Trophoblast cell (in vitro differentiated cells and primary cell): ENCODE measurements at regions not wholly inside any gene's neighbourhood (a gene's known extent, or its start where the extent isn't known, plus 50 kb on each side); places are given as distances from the start of the nearest gene placed in this dataset.
A peak's percentile ranks its signal among the peaks of the same experiment; 100 is the strongest.

ENCODE experiments used
- DNase-seq, 2 donors: peaks; one replicate each; pipeline ENCODE4 v3.0.0-alpha.2; 2016
- H2AFZ ChIP-seq: 2 replicates; pipeline ENCODE4 v1.6.1; 2013; ENCODE audit warnings: low read length, moderate library complexity, mild to moderate bottlenecking; ENCODE audit not compliant: insufficient read depth, poor library complexity
- H2AK5ac ChIP-seq: 2 replicates; pipeline ENCODE4 v1.6.1; 2013; ENCODE audit warnings: mild to moderate bottlenecking, low read length
- H2BK120ac ChIP-seq: 2 replicates; pipeline ENCODE4 v1.6.1; 2013; ENCODE audit warnings: low read length, mild to moderate bottlenecking, moderate library complexity; ENCODE audit not compliant: insufficient read depth, poor library complexity
- H2BK12ac ChIP-seq: 2 replicates; pipeline ENCODE4 v1.6.1; 2013; ENCODE audit warnings: mild to moderate bottlenecking, low read length, moderate library complexity
- H2BK5ac ChIP-seq: 2 replicates; pipeline ENCODE4 v1.6.1; 2013; ENCODE audit warnings: low read length, low read depth, moderate library complexity, mild to moderate bottlenecking; ENCODE audit not compliant: poor library complexity
- H3K14ac ChIP-seq: 2 replicates; pipeline ENCODE4 v1.6.1; 2013; ENCODE audit warnings: mild to moderate bottlenecking, low read length
- H3K18ac ChIP-seq: 2 replicates; pipeline ENCODE4 v1.6.1; 2013; ENCODE audit warnings: mild to moderate bottlenecking, low read length
- H3K23ac ChIP-seq: 2 replicates; pipeline ENCODE4 v1.6.1; 2013; ENCODE audit warnings: low read length
- H3K27ac ChIP-seq: 2 replicates; pipeline ENCODE4 v1.5.1; 2013; ENCODE audit warnings: low read depth, mild to moderate bottlenecking, inconsistent platforms, low read length, moderate library complexity
- H3K27me3 ChIP-seq: 2 replicates; pipeline ENCODE4 v1.6.1; 2013; ENCODE audit warnings: inconsistent platforms, mild to moderate bottlenecking, low read length, moderate library complexity; ENCODE audit not compliant: insufficient read depth
- H3K36me3 ChIP-seq, 2 experiments: 1 replicate in 1 of 2; 2 replicates in 1 of 2; pipeline ENCODE4 v1.6.1; 2013; ENCODE audit warnings: low read length in 2 of 2, mild to moderate bottlenecking in 2 of 2, moderate library complexity in 1 of 2; ENCODE audit not compliant: insufficient read depth in 2 of 2, control insufficient read depth in 1 of 2
- H3K4ac ChIP-seq: 2 replicates; pipeline ENCODE4 v1.6.1; 2013; ENCODE audit warnings: low read depth, mild to moderate bottlenecking, low read length, moderate library complexity
- H3K4me1 ChIP-seq, 2 experiments: 1 replicate in 1 of 2; 2 replicates in 1 of 2; pipeline ENCODE4 v1.6.1; 2013; ENCODE audit warnings: low read length in 2 of 2, mild to moderate bottlenecking in 2 of 2, moderate library complexity in 1 of 2; ENCODE audit not compliant: insufficient read depth in 2 of 2, control insufficient read depth in 1 of 2
- H3K4me2 ChIP-seq: 2 replicates; pipeline ENCODE4 v1.6.1; 2013; ENCODE audit warnings: inconsistent platforms, mild to moderate bottlenecking, low read length, moderate library complexity
- H3K4me3 ChIP-seq: 2 replicates; pipeline ENCODE4 v1.5.1; 2013; ENCODE audit warnings: mild to moderate bottlenecking, low read depth, low read length, inconsistent platforms
- H3K79me1 ChIP-seq: one replicate; pipeline ENCODE4 v1.6.1; 2013; ENCODE audit warnings: low read length
- H3K79me2 ChIP-seq: 2 replicates; pipeline ENCODE4 v1.6.1; 2013; ENCODE audit warnings: low read length, mild to moderate bottlenecking; ENCODE audit not compliant: control insufficient read depth, insufficient read depth, poor library complexity
- H3K9ac ChIP-seq: 2 replicates; pipeline ENCODE4 v1.6.1; 2013; ENCODE audit warnings: mild to moderate bottlenecking, low read length
- H3K9me3 ChIP-seq: 2 replicates; pipeline ENCODE4 v1.6.1; 2013; ENCODE audit warnings: low read depth, mild to moderate bottlenecking, control low read depth, inconsistent platforms, low read length; ENCODE audit not compliant: insufficient read depth
- H4K12ac ChIP-seq: 2 replicates; pipeline ENCODE4 v1.6.1; 2013; ENCODE audit warnings: low read depth, mild to moderate bottlenecking, low read length, moderate library complexity
- H4K8ac ChIP-seq: 2 replicates; pipeline ENCODE4 v1.6.1; 2013; ENCODE audit warnings: low read depth, mild to moderate bottlenecking, low read length, moderate library complexity
- H4K91ac ChIP-seq: one replicate; pipeline ENCODE4 v1.6.1; 2013; ENCODE audit warnings: low read depth, mild to moderate bottlenecking, low read length, moderate library complexity
- WGBS: extraction: QIAGEN DNeasy Blood & Tissue Kit; methylation state at CpG from one replicate; pipeline ENCODE4 v1.1.7; 2013; ENCODE audit warnings: missing lambda C conversion rate; ENCODE audit not compliant: insufficient read length, insufficient coverage; ENCODE audit errors: extremely low coverage; 5-methylcytosine and 5-hydroxymethylcytosine counted together

GRCh38 chr5:174398171-174398570, 326.2 kb upstream of the MSX2 start:
- DNase-seq: no peak
- no peak overlapping the region for H2BK5ac ChIP-seq
- no peaks in the 10 kb centered on the region for H3K27me3 ChIP-seq

GRCh38 chr5:174399411-174399810, 325.0 kb upstream of the MSX2 start:
- Histone ChIP-seq H3K79me2 (no peaks in the 10 kb centered on the region), H2BK5ac (no peak overlapping the region), H3K27me3 (no peaks in the 10 kb centered on the region), H2BK120ac (no peak overlapping the region), H3K27ac (no peak overlapping the region), H3K18ac (no peak overlapping the region), H2AFZ (no peak overlapping the region), H3K4ac (no peak overlapping the region), H3K4me2 (no peak overlapping the region), H2BK12ac (no peak overlapping the region), H3K36me3 (no peaks in the 10 kb centered on the region), H3K4me3 (no peak overlapping the region), H2AK5ac (no peak overlapping the region), H3K23ac (no peak overlapping the region), H4K12ac (no peak overlapping the region), H4K8ac (no peak overlapping the region), H3K4me1 (peaks cover 4 to 6% of the 10 kb centered on the region in 2 experiments), H3K9ac (no peak overlapping the region), H4K91ac (no peak overlapping the region), H3K9me3 (no peaks in the 10 kb centered on the region), H3K14ac (no peak overlapping the region), H3K79me1 (peaks cover 5% of the 10 kb centered on the region)
- WGBS: no CpG with 5 or more reads among the region's 2 CpGs
- DNase-seq: no peak

More at GRCh38 chr5:174398171-174398570, 326.2 kb upstream of the MSX2 start:
- no peak overlapping the region for H2AFZ ChIP-seq
- H3K27ac ChIP-seq: no peak overlapping the region
- H3K4ac ChIP-seq: no peak overlapping the region
- no peak overlapping the region for H4K91ac ChIP-seq
- H3K4me3 ChIP-seq: no peak overlapping the region
- H2BK120ac ChIP-seq: no peak overlapping the region
- no peak overlapping the region for H4K12ac ChIP-seq
- H3K36me3 ChIP-seq: no peaks in the 10 kb centered on the region
- no peaks in the 10 kb centered on the region for H3K9me3 ChIP-seq
- no CpG with 5 or more reads among the region's 2 CpGs for WGBS
- H3K79me1 ChIP-seq: peaks cover 6% of the 10 kb centered on the region
- H3K14ac ChIP-seq: no peak overlapping the region
- H3K23ac ChIP-seq: no peak overlapping the region
- no peak overlapping the region for H4K8ac ChIP-seq
- H2AK5ac ChIP-seq: no peak overlapping the region
- no peak overlapping the region for H3K18ac ChIP-seq
- no peak overlapping the region for H2BK12ac ChIP-seq
- no peaks in the 10 kb centered on the region for H3K79me2 ChIP-seq
- no peak overlapping the region for H3K9ac ChIP-seq
- H3K4me2 ChIP-seq: no peak overlapping the region
- H3K4me1 ChIP-seq: peaks cover 4 to 13% of the 10 kb centered on the region in 2 experiments

GRCh38 chr5:174400461-174400860, 323.9 kb upstream of the MSX2 start:
- Histone ChIP-seq H3K27ac (no peak overlapping the region), H3K4me3 (no peak overlapping the region)

GRCh38 chr5:174401793-174402192, 322.6 kb upstream of the MSX2 start:
- Histone ChIP-seq H3K23ac (no peak overlapping the region), H3K36me3 (no peaks in the 10 kb centered on the region)

More at GRCh38 chr5:174400461-174400860, 323.9 kb upstream of the MSX2 start:
- Histone ChIP-seq H3K27me3 (no peaks in the 10 kb centered on the region), H3K4ac (no peak overlapping the region), H3K14ac (no peak overlapping the region), H3K79me2 (no peaks in the 10 kb centered on the region), H2BK120ac (no peak overlapping the region), H3K9me3 (no peaks in the 10 kb centered on the region), H3K18ac (no peak overlapping the region), H4K12ac (no peak overlapping the region), H3K9ac (no peak overlapping the region), H2AFZ (no peak overlapping the region), H2AK5ac (no peak overlapping the region), H3K23ac (no peak overlapping the region), H3K4me1 (peaks cover 4 to 6% of the 10 kb centered on the region in 2 experiments), H2BK12ac (no peak overlapping the region), H3K79me1 (peaks cover 10% of the 10 kb centered on the region), H4K8ac (no peak overlapping the region), H3K4me2 (no peak overlapping the region), H3K36me3 (no peaks in the 10 kb centered on the region), H4K91ac (no peak overlapping the region), H2BK5ac (no peak overlapping the region)
- no CpG with 5 or more reads among the region's 3 CpGs for WGBS
- no peak for DNase-seq

More at GRCh38 chr5:174401793-174402192, 322.6 kb upstream of the MSX2 start:
- Histone ChIP-seq H3K4ac (peak overlapping the region; percentile 25), H3K79me1 (peaks cover 10% of the 10 kb centered on the region), H3K4me2 (no peak overlapping the region), H3K9ac (no peak overlapping the region), H2AFZ (no peak overlapping the region), H3K4me1 (peaks cover 4 to 6% of the 10 kb centered on the region in 2 experiments), H2BK120ac (peak overlapping the region; percentile 69), H4K91ac (peak overlapping the region; percentile 76), H2AK5ac (no peak overlapping the region), H3K79me2 (no peaks in the 10 kb centered on the region), H3K9me3 (no peaks in the 10 kb centered on the region), H4K12ac (no peak overlapping the region), H3K14ac (peak overlapping the region; percentile 75), H3K27ac (no peak overlapping the region), H3K4me3 (no peak overlapping the region), H3K18ac (no peak overlapping the region), H2BK12ac (peak overlapping the region; percentile 81), H3K27me3 (no peaks in the 10 kb centered on the region), H2BK5ac (peak overlapping the region; percentile 14), H4K8ac (peak overlapping the region; percentile 33)
- DNase-seq: no peak
- WGBS: no CpG with 5 or more reads among the region's 5 CpGs
